ENCODE measurements at regions not wholly inside any gene's neighbourhood (a gene's known extent, or its start where the extent isn't known, plus 50 kb on each side); places are given as distances from the start of the nearest gene placed in this dataset.

GRCh38 chr4:3831529-3832150 lies 65.5 kb downstream of the ADRA2C start:
- DNase-seq (ENCODE audit: low read depth in 2 of 3, low spot score in 2 of 3) = no peak

- no peak for DNase-seq (ENCODE audit: low read depth in 2 of 3, low spot score in 2 of 3)
These were observed 66.5 kb downstream of the ADRA2C start for GRCh38 chr4:3832536-3833220.

GRCh38 chr4:3833326-3833989 lies 67.3 kb downstream of the ADRA2C start:
- no peak for DNase-seq (ENCODE audit: low read depth in 2 of 3, low spot score in 2 of 3)

- no peak for DNase-seq (ENCODE audit: low read depth in 2 of 3, low spot score in 2 of 3)
These were observed 68.0 kb downstream of the ADRA2C start for GRCh38 chr4:3834186-3834662.

- no peak for DNase-seq (ENCODE audit: low read depth in 2 of 3, low spot score in 2 of 3)
These were observed 68.7 kb downstream of the ADRA2C start for GRCh38 chr4:3834663-3835521.

GRCh38 chr4:3835527-3836405 lies 69.6 kb downstream of the ADRA2C start:
- DNase-seq (ENCODE audit: low read depth in 2 of 3, low spot score in 2 of 3) = no peak

GRCh38 chr4:3836406-3836755 lies 70.2 kb downstream of the ADRA2C start:
- DNase-seq (ENCODE audit: low read depth in 2 of 3, low spot score in 2 of 3) = no peak

GRCh38 chr4:3836756-3837601 lies 70.8 kb downstream of the ADRA2C start:
- no peak for DNase-seq (ENCODE audit: low read depth in 2 of 3, low spot score in 2 of 3)

GRCh38 chr4:3838437-3839380 lies 72.5 kb downstream of the ADRA2C start:
- no peak for DNase-seq (ENCODE audit: low read depth in 2 of 3, low spot score in 2 of 3)

GRCh38 chr4:3845094-3845743 lies 79.0 kb downstream of the ADRA2C start:
- DNase-seq (ENCODE audit: low read depth in 2 of 3, low spot score in 2 of 3) = no peak

GRCh38 chr4:3845744-3846429 lies 79.7 kb downstream of the ADRA2C start:
- no peak for DNase-seq (ENCODE audit: low read depth in 2 of 3, low spot score in 2 of 3)

GRCh38 chr4:3847211-3847940 lies 81.2 kb downstream of the ADRA2C start:
- DNase-seq (ENCODE audit: low read depth in 2 of 3, low spot score in 2 of 3) = no peak

GRCh38 chr4:3848323-3848722 lies 82.1 kb downstream of the ADRA2C start:
- DNase-seq (ENCODE audit: low read depth in 2 of 3, low spot score in 2 of 3) = no peak

- DNase-seq (ENCODE audit: low read depth in 2 of 3, low spot score in 2 of 3) = no peak
These were observed 83.0 kb downstream of the ADRA2C start for GRCh38 chr4:3849140-3849539.

GRCh38 chr4:3850128-3850527 lies 83.9 kb downstream of the ADRA2C start:
- DNase-seq (ENCODE audit: low read depth in 2 of 3, low spot score in 2 of 3) = no peak

- no peak for DNase-seq (ENCODE audit: low read depth in 2 of 3, low spot score in 2 of 3)
These were observed 85.0 kb downstream of the ADRA2C start for GRCh38 chr4:3851211-3851610.

GRCh38 chr4:3851881-3852280 lies 85.7 kb downstream of the ADRA2C start:
- DNase-seq (ENCODE audit: low read depth in 2 of 3, low spot score in 2 of 3) = no peak
